ENCODE measurements at regions not wholly inside any gene's neighbourhood (a gene's known extent, or its start where the extent isn't known, plus 50 kb on each side); places are given as distances from the start of the nearest gene placed in this dataset.

DNA sequence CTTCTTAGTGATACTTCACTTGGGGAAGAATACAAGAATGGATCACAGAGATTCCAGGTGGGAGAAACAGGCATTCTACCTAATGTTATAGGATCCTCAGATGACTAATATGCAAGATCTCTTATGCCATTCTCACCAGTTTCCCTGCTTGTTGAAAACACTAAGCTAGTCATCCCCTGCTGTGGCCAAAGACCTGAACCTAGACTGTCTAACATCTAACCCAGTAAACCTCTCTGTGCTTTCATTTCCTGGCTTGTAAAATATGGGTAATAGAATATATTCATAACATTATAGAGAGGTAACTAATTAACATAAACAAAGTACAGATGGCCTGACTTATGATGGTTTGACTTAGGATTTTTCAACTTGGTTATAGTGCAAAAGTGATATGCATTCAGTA, 776.3 kb downstream of the TUSC7 start:
- Mint-ChIP-seq H3K36me3 (no peaks in the 10 kb centered on the region), H3K27me3 (ENCODE audit: low read depth in 3 of 3) (peaks cover 0 to 2% (median 0%) of the 10 kb centered on the region in 3 donors)

GRCh38 chr3:117486719-117487716, 777.4 kb downstream of the TUSC7 start:
- H3K36me3 Mint-ChIP-seq = no peaks in the 10 kb centered on the region
- DNase-seq = no peak
- peaks cover 0 to 2% (median 0%) of the 10 kb centered on the region in 3 donors for H3K27me3 Mint-ChIP-seq (ENCODE audit: low read depth in 3 of 3)
- no peak overlapping the region for H3K27ac Mint-ChIP-seq
- H3K9me3 Mint-ChIP-seq = peaks cover 0 to 21% (median 5%) of the 10 kb centered on the region in 6 donors
- H3K4me3 Mint-ChIP-seq = no peak overlapping the region
- H3K4me1 Mint-ChIP-seq = no peaks in the 10 kb centered on the region

More for the DNA sequence above, 776.3 kb downstream of the TUSC7 start:
- H3K4me3 Mint-ChIP-seq = no peak overlapping the region
- no peak overlapping the region for H3K27ac Mint-ChIP-seq
- H3K4me1 Mint-ChIP-seq = no peaks in the 10 kb centered on the region
- no peak for DNase-seq
- H3K9me3 Mint-ChIP-seq = peaks cover 0 to 24% (median 5%) of the 10 kb centered on the region in 6 donors

DNA sequence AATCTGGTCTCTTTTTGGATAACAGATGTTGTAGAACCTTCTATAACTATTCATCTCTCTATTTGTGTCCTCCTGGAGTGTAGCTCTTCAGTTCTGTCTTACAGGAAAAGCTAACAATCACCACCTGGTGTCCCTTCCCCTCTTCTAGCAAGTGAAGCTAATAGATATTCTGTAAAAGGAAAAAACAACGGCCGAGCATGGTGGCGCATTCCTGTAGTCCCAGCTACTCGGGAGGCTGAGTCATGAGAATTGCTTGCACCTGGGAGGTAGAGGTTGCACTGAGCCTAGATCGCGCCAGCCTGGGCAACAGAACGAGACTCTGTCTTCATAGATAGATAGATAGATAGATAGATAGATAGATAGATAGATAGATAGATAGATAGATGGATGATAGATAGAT, 779.4 kb downstream of the TUSC7 start:
- H3K27ac Mint-ChIP-seq = no peak overlapping the region
- no peak overlapping the region for H3K4me3 Mint-ChIP-seq
- peaks cover 0 to 2% (median 1%) of the 10 kb centered on the region in 3 donors for H3K27me3 Mint-ChIP-seq (ENCODE audit: low read depth in 3 of 3)
- peaks cover 0 to 34% (median 5%) of the 10 kb centered on the region in 6 donors for H3K9me3 Mint-ChIP-seq
- H3K4me1 Mint-ChIP-seq = no peaks in the 10 kb centered on the region
- no peak for DNase-seq
- no peaks in the 10 kb centered on the region for H3K36me3 Mint-ChIP-seq

- no peak for DNase-seq
- H3K4me3 Mint-ChIP-seq = no peak overlapping the region
Observed at GRCh38 chr3:117489663-117490079, 780.1 kb downstream of the TUSC7 start.

DNA sequence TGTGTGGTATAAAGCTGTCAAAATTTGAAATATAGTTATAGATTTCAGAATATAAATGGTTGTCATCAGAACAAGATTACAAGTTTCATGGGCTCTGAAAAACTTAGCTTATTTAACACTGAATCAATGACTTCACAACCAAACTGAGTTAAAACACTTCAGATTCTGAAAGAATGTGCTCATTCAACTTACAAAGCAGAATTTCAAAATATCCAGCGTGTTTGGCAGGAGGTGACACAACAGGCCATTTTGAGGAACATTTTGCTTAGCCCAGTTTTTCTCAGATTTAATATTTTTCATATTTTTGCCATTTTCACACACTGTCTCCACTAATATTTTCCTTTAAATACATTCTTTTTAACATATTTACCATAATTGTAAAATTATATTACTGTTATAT, 781.1 kb downstream of the TUSC7 start:
- no peaks in the 10 kb centered on the region for H3K4me1 Mint-ChIP-seq
- H3K4me3 Mint-ChIP-seq = no peak overlapping the region
- H3K27ac Mint-ChIP-seq = no peak overlapping the region
- H3K9me3 Mint-ChIP-seq = peaks cover 0 to 34% (median 5%) of the 10 kb centered on the region in 6 donors
- no peaks in the 10 kb centered on the region for H3K36me3 Mint-ChIP-seq
- peaks cover 0 to 1% (median 0%) of the 10 kb centered on the region in 3 donors for H3K27me3 Mint-ChIP-seq (ENCODE audit: low read depth in 3 of 3)
- DNase-seq = no peak

More at GRCh38 chr3:117489663-117490079, 780.1 kb downstream of the TUSC7 start:
- H3K27ac Mint-ChIP-seq = no peak overlapping the region
- no peaks in the 10 kb centered on the region for H3K36me3 Mint-ChIP-seq
- H3K27me3 Mint-ChIP-seq (ENCODE audit: low read depth in 3 of 3) = peaks cover 0 to 1% (median 0%) of the 10 kb centered on the region in 3 donors
- peaks cover 0 to 34% (median 5%) of the 10 kb centered on the region in 6 donors for H3K9me3 Mint-ChIP-seq
- no peaks in the 10 kb centered on the region for H3K4me1 Mint-ChIP-seq

GRCh38 chr3:117495620-117496019, 786.0 kb downstream of the TUSC7 start:
- H3K4me3 Mint-ChIP-seq = no peak overlapping the region
- H3K4me1 Mint-ChIP-seq = no peaks in the 10 kb centered on the region
- DNase-seq = no peak

GRCh38 chr3:117499189-117499870, 789.8 kb downstream of the TUSC7 start:
- peaks cover 0 to 2% (median 0%) of the 10 kb centered on the region in 3 donors for H3K27me3 Mint-ChIP-seq (ENCODE audit: low read depth in 3 of 3)
- peaks cover 0 to 42% (median 6%) of the 10 kb centered on the region in 6 donors for H3K9me3 Mint-ChIP-seq
- no peak overlapping the region for H3K27ac Mint-ChIP-seq
- no peak for DNase-seq
- no peak overlapping the region for H3K4me3 Mint-ChIP-seq
- no peaks in the 10 kb centered on the region for H3K4me1 Mint-ChIP-seq
- no peaks in the 10 kb centered on the region for H3K36me3 Mint-ChIP-seq

More at GRCh38 chr3:117495620-117496019, 786.0 kb downstream of the TUSC7 start:
- peaks cover 0 to 2% (median 1%) of the 10 kb centered on the region in 3 donors for H3K27me3 Mint-ChIP-seq (ENCODE audit: low read depth in 3 of 3)
- H3K27ac Mint-ChIP-seq = no peak overlapping the region
- peaks cover 0 to 45% (median 5%) of the 10 kb centered on the region in 6 donors for H3K9me3 Mint-ChIP-seq
- H3K36me3 Mint-ChIP-seq = no peaks in the 10 kb centered on the region

DNA sequence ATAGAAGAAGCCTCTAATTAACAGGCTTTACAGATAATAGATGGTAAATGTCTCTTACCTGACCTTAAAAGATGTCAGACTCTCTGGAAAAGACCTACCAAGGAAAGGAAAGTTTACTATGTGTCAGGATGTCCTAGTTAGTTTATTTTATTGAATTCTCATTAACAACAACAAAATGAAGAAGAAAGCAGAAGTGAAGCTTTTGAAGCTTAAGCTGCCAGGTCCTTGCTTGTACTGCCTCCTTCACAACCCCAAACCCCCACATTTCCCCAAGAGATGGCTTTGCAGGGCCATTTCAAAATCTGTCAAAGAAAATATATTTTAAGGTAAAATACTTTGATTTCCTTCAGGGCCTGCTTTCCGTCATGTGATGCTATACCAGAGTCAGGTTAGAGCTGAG, 798.4 kb downstream of the TUSC7 start:
- H3K27me3 Mint-ChIP-seq (ENCODE audit: low read depth in 3 of 3) = peaks cover 0 to 1% (median 0%) of the 10 kb centered on the region in 3 donors
- H3K4me1 Mint-ChIP-seq = no peaks in the 10 kb centered on the region
- DNase-seq = no peak
- no peaks in the 10 kb centered on the region for H3K36me3 Mint-ChIP-seq
- no peak overlapping the region for H3K27ac Mint-ChIP-seq
- H3K9me3 Mint-ChIP-seq = peaks cover 0 to 17% (median 9%) of the 10 kb centered on the region in 6 donors
- no peak overlapping the region for H3K4me3 Mint-ChIP-seq

- H3K27ac Mint-ChIP-seq = no peak overlapping the region
- H3K9me3 Mint-ChIP-seq = peaks cover 0 to 19% (median 13%) of the 10 kb centered on the region in 6 donors
- H3K4me3 Mint-ChIP-seq = no peak overlapping the region
- H3K27me3 Mint-ChIP-seq (ENCODE audit: low read depth in 3 of 3) = peaks cover 0 to 1% (median 0%) of the 10 kb centered on the region in 3 donors
- DNase-seq = no peak
- no peaks in the 10 kb centered on the region for H3K36me3 Mint-ChIP-seq
- no peaks in the 10 kb centered on the region for H3K4me1 Mint-ChIP-seq
Observed at GRCh38 chr3:117509858-117510257, 800.3 kb downstream of the TUSC7 start.

DNA sequence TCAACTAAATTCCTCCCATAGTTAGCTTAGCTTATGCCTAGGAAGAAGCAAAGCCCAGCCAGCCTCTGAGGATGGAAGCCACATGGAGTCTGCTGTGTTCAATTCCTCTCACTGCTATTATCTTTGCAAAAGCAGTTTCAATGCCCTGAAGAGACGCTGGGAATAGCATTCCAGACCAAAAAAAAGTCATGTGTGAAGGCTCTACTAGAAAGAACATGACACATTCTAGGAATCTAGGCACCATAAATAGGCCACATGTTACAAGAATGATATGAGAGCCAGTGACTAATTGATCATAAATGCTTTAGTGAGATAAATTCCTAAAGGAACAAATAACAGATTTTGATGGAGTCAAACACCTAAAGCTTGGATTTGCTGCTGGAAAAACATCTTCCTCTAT, 800.8 kb downstream of the TUSC7 start:
- H3K4me1 Mint-ChIP-seq = no peaks in the 10 kb centered on the region
- no peak overlapping the region for H3K4me3 Mint-ChIP-seq
- H3K36me3 Mint-ChIP-seq = no peaks in the 10 kb centered on the region
- H3K9me3 Mint-ChIP-seq = peaks cover 0 to 20% (median 13%) of the 10 kb centered on the region in 6 donors
- no peak for DNase-seq
- H3K27me3 Mint-ChIP-seq (ENCODE audit: low read depth in 3 of 3) = peaks cover 0 to 1% (median 0%) of the 10 kb centered on the region in 3 donors
- H3K27ac Mint-ChIP-seq = no peak overlapping the region

- H3K9me3 Mint-ChIP-seq = peaks cover 0 to 22% (median 11%) of the 10 kb centered on the region in 6 donors
- H3K4me3 Mint-ChIP-seq = no peak overlapping the region
- peaks cover 0 to 1% (median 0%) of the 10 kb centered on the region in 3 donors for H3K27me3 Mint-ChIP-seq (ENCODE audit: low read depth in 3 of 3)
- no peaks in the 10 kb centered on the region for H3K4me1 Mint-ChIP-seq
- no peak overlapping the region for H3K27ac Mint-ChIP-seq
- DNase-seq = no peak
- H3K36me3 Mint-ChIP-seq = peaks cover 0 to 2% (median 0%) of the 10 kb centered on the region in 3 donors
Observed at GRCh38 chr3:117512975-117513374, 803.4 kb downstream of the TUSC7 start.

GRCh38 chr3:117515309-117515708, 805.7 kb downstream of the TUSC7 start:
- Mint-ChIP-seq H3K36me3 (peaks cover 0 to 3% (median 0%) of the 10 kb centered on the region in 3 donors), H3K27me3 (ENCODE audit: low read depth in 3 of 3) (no peaks in the 10 kb centered on the region), H3K27ac (no peak overlapping the region), H3K4me1 (no peaks in the 10 kb centered on the region), H3K4me3 (no peak overlapping the region), H3K9me3 (peaks cover 0 to 28% (median 7%) of the 10 kb centered on the region in 6 donors)
- DNase-seq = no peak

GRCh38 chr3:117518364-117518763, 808.8 kb downstream of the TUSC7 start:
- H3K27me3 Mint-ChIP-seq (ENCODE audit: low read depth in 3 of 3) = no peaks in the 10 kb centered on the region
- H3K9me3 Mint-ChIP-seq = peaks cover 0 to 31% (median 9%) of the 10 kb centered on the region in 6 donors
- DNase-seq = no peak

DNA sequence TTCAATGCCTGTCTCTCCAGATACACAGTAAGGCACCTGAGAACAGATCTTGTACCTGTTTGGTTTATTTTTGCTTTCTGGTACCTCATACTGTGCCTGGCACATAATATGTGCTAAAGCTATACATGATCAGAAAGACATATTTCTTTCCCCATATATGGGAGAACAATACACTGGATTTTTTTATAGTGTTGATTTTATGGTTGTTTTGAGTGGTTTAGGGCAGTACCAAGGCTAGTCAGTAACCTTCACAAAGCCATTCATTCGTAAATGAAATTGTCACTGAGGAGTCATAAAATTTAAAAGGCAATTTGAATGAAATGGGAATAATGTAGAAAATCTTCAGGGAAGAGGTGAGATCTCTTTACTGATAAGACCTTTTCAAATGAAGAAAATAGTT, 810.2 kb downstream of the TUSC7 start:
- no peak overlapping the region for H3K27ac Mint-ChIP-seq
- H3K27me3 Mint-ChIP-seq (ENCODE audit: low read depth in 3 of 3) = no peaks in the 10 kb centered on the region
- peaks cover 0 to 3% (median 0%) of the 10 kb centered on the region in 3 donors for H3K36me3 Mint-ChIP-seq
- peaks cover 0 to 21% (median 7%) of the 10 kb centered on the region in 6 donors for H3K9me3 Mint-ChIP-seq
- no peaks in the 10 kb centered on the region for H3K4me1 Mint-ChIP-seq
- no peak for DNase-seq
- H3K4me3 Mint-ChIP-seq = no peak overlapping the region

More at GRCh38 chr3:117518364-117518763, 808.8 kb downstream of the TUSC7 start:
- Mint-ChIP-seq H3K27ac (no peak overlapping the region), H3K36me3 (peaks cover 0 to 3% (median 0%) of the 10 kb centered on the region in 3 donors), H3K4me3 (no peak overlapping the region), H3K4me1 (no peaks in the 10 kb centered on the region)
